Endothelial cell of umbilical vein (primary cell): ENCODE measurements at regions not wholly inside any gene's neighbourhood (a gene's known extent, or its start where the extent isn't known, plus 50 kb on each side); places are given as distances from the start of the nearest gene placed in this dataset.

ENCODE experiments used
- CTCF ChIP-seq, 2 donors: IDR thresholded peaks; 1 replicate in 1 of 2; 2 replicates in 1 of 2; pipeline ENCODE4 v1.5.1; 2011; ENCODE audit warnings: low read length in 2 of 2, mild to moderate bottlenecking in 2 of 2, moderate library complexity in 2 of 2, control low read depth in 1 of 2, inconsistent platforms in 1 of 2, low read depth in 1 of 2; ENCODE audit not compliant: insufficient read depth in 1 of 2; ENCODE audit errors: extremely low read depth in 1 of 2
- EZH2 ChIP-seq: IDR thresholded peaks from 2 replicates; pipeline ENCODE4 v1.6.1; 2012; ENCODE audit warnings: borderline replicate concordance, low read depth, mild to moderate bottlenecking, moderate library complexity, low read length, inconsistent platforms; ENCODE audit not compliant: severe bottlenecking
- FOS ChIP-seq: IDR thresholded peaks from 2 replicates; pipeline ENCODE4 v1.6.1; 2011; ENCODE audit warnings: mild to moderate bottlenecking, low read length, moderate library complexity, borderline replicate concordance; ENCODE audit not compliant: insufficient read depth
- GATA2 ChIP-seq: IDR thresholded peaks from 2 replicates; pipeline ENCODE4 v1.7.0; 2011; ENCODE audit warnings: low read depth, mild to moderate bottlenecking, moderate library complexity, mixed read lengths, low read length; ENCODE audit not compliant: insufficient read length, insufficient read depth
- JUN ChIP-seq: IDR thresholded peaks from 2 replicates; pipeline ENCODE4 v1.6.1; 2011; ENCODE audit warnings: borderline replicate concordance, low read depth; ENCODE audit not compliant: insufficient read length, insufficient read depth
- POLR2A ChIP-seq: IDR thresholded peaks from 2 replicates; pipeline ENCODE4 v1.6.1; 2012; ENCODE audit warnings: low read depth, mild to moderate bottlenecking, control low read depth, low read length
- POLR2AphosphoS5 ChIP-seq: IDR thresholded peaks from 2 replicates; pipeline ENCODE4 v1.6.1; 2012; ENCODE audit warnings: low read depth, mild to moderate bottlenecking, control low read depth, low read length, moderate library complexity; ENCODE audit not compliant: insufficient read depth
- TF ChIP-seq, protein P1 (sequence below): IDR thresholded peaks from 2 replicates; pipeline ENCODE4 v1.6.1; 2011; ENCODE audit not compliant: insufficient read depth, insufficient read length

DNA sequence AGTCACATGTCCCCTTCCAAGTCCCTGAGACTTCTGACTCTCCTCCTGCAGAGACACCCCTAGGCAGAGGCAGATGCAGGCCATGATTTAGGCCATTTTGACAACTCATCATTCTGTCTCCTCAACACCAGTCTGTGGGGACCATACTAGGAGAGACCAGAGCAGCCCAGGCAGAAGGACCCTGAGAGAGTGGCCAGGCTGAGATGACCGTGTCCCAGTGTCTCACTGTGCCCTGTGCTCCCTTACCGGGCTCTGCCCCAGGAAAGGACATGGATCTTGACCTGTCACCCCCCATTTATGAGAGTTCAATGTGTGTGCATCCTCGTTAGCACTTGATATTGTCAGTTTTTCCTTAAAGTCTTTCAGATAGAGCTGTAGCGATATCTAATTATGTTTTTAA lies 52.4 kb upstream of the IGLL5 start:
- TF ChIP-seq POLR2A = no peak
- TF ChIP-seq CTCF (IDR thresholded peaks at IDR 0.05; ENCODE audit: extremely low read depth in 1 of 2, insufficient read depth in 1 of 2, low read depth in 1 of 2, low read length in 2 of 2) = no peak
- TF ChIP-seq, protein P1, sequence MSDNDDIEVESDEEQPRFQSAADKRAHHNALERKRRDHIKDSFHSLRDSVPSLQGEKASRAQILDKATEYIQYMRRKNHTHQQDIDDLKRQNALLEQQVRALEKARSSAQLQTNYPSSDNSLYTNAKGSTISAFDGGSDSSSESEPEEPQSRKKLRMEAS = no peak
- TF ChIP-seq JUN = no peak
- no peak for TF ChIP-seq POLR2AphosphoS5
- TF ChIP-seq EZH2 = no peak
- no peak for TF ChIP-seq GATA2
- no peak for TF ChIP-seq FOS
